Raji (cell line): ENCODE measurements at regions not wholly inside any gene's neighbourhood (a gene's known extent, or its start where the extent isn't known, plus 50 kb on each side); places are given as distances from the start of the nearest gene placed in this dataset.

ENCODE experiments used
- POLR2A ChIP-seq: IDR thresholded peaks from 2 replicates; pipeline ENCODE4 v1.6.1; 2011; ENCODE audit warnings: low read depth, low read length, control low read depth; ENCODE audit not compliant: insufficient read depth

DNA sequence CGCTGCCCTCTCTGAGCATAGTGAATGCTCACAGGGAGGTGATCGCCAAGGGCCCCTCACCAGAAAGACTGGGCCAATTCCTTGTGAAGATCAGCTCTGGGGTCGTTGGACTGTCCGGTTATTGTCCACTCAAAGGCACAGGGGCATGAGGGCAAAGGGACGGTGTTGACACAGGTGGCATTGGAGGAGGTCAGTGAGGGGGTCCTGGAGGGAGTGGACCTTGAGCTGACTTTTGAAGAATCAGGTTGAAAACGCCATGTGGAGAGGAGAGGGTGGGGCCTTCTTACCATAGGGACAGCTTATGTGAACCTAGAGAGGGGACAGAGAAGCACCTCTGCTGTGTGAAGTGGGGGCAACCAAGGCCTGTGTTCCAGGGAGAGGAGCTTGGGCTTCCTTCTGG is 131.5 kb downstream of the TFCP2L1 start:
- no peak for TF ChIP-seq POLR2A

GRCh38 chr2:121155502-121156056 is 129.4 kb downstream of the TFCP2L1 start:
- TF ChIP-seq POLR2A, result no peak

GRCh38 chr2:121159291-121160071 is 125.5 kb downstream of the TFCP2L1 start:
- no peak for TF ChIP-seq POLR2A

DNA sequence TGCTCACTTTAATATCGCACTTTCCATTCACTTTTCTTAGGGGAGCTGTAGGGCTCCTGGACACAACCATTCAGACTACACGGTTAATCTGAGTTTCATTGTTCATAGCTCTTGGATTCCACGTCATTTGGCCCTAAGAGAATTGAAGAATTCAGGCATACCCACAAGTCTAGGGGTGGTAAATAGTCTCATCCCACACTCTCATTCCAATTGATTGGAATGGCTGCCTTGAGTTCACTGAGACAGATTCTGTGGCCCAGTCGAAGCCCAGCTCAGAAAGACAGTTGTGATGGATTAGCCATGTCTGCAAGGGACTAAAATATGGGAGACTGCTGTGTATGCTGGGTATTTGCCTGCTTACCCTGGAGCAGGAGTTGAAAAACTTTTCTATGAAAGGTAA is 124.6 kb downstream of the TFCP2L1 start:
- TF ChIP-seq POLR2A, result no peak

DNA sequence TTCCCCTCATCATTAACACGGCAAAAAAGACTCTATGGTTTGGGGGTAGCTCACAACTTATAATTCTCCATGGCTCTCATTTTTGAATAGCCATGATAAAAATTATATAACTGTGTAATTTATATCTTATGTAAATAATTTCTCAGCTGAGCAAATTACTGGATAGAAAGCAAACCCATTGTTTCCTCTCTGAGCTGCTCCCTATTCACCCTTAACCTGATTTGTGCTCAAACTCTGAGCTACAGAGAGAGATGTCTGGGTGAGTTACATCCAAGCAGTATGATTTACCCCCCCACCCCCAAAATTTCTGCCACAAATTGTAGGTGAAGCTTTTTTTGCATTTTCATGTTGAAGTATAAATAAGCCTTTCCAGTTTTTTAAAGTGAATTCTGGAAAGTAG is 123.7 kb downstream of the TFCP2L1 start:
- no peak for TF ChIP-seq POLR2A

DNA sequence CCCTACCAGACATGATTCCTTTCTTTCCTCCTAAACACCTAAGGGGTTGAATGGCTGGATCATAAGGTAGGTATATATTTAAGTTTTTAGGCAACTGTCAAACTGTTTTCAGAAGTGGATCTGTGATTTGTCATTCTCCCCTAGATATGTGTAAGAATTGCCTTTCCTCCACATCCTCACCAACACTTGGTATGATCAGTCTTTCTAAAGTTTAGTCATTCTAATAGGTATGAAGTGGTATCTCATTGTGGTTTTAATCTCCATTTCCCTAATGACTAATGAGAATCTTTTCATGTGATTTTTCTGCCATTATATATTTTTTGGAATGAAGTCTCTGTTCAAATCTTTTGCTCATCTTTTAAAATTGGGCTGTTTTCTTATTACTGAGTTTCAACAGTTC is 122.1 kb downstream of the TFCP2L1 start:
- TF ChIP-seq POLR2A, result no peak

DNA sequence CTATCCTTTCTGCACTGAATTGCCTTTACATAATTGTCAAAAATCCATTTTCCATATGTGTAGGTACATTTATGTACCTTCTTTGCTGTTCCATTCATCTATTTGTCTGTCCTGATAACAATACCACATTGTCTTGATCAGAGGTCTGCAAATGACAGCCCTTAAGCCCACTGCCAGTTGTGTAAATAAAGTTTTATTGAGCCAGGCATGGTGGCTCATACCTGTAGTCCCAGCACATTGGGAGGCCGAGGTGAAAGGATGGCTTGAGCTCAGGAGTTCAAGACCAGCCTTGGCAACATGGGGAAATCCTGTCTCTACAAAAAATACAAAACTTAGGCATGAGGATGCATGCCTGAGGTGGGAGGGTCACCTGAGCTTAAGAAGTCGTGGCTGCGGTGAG is 121.0 kb downstream of the TFCP2L1 start:
- TF ChIP-seq POLR2A, result no peak

DNA sequence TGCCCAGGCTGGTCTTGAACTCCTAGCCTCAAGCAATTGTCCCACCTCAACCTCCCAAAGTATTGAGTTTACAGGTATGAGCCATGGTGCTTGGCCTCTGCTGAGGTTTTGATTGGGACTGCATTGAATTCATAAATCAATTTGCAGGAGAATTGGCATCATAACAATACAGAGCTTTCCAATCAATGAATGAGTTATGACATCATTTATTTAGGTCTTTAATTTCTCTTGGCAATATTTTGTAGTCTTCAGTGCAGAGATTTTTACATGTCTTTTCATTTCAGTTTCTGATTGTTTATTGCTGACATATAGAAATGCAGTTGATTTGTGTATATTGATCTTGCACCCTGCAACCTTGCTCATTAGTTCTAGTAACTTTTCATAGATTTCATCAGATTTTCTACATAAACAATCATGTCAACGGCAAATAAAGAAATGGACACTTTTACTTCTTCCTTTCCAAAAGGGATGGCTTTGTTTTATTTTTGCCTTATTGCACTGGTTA is 119.9 kb downstream of the TFCP2L1 start:
- TF ChIP-seq POLR2A, result no peak
